Colonic mucosa (tissue), 4 donors: ENCODE measurements at regions not wholly inside any gene's neighbourhood (a gene's known extent, or its start where the extent isn't known, plus 50 kb on each side); places are given as distances from the start of the nearest gene placed in this dataset.
A peak's percentile ranks its signal among the peaks of the same experiment; 100 is the strongest.

ENCODE experiments used
- DNase-seq: peaks from one replicate; pipeline ENCODE4 v3.0.0-alpha.2; 2020
- H3K27ac ChIP-seq: fragments of 200-600 bp; one replicate; pipeline ENCODE4 v1.8.0; 2021
- H3K27me3 ChIP-seq: fragments of 200-600 bp; one replicate; pipeline ENCODE4 v1.8.0; 2021
- H3K36me3 ChIP-seq: fragments of 200-600 bp; one replicate; pipeline ENCODE4 v1.8.0; 2021
- H3K4me1 ChIP-seq: fragments of 200-600 bp; one replicate; pipeline ENCODE4 v1.8.0; 2021; ENCODE audit warnings: mild to moderate bottlenecking
- H3K4me3 ChIP-seq: fragments of 200-600 bp; one replicate; pipeline ENCODE4 v1.8.0; 2021
- H3K9ac ChIP-seq, 2 donors: one replicate each; pipeline ENCODE4 v1.7.0; 2013; ENCODE audit warnings: control low read depth in 2 of 2, low read depth in 2 of 2, low read length in 2 of 2
- H3K9me3 ChIP-seq: fragments of 200-600 bp; one replicate; pipeline ENCODE4 v1.8.0; 2021
- intact Hi-C: fragments of 100-400 bp; cut with DNase I; formaldehyde crosslinking; loops from one replicate; pipeline ENCODE4 v1.14.1; 2022
- TF ChIP-seq, protein P1 (sequence below): fragments of 200-600 bp; IDR thresholded peaks from one replicate; pipeline ENCODE4 v1.8.0; 2022; ENCODE audit warnings: antibody characterized with exemption, mild to moderate bottlenecking
- donor health status: healthy.
- donor health status: DM: no; HTN: no; CAD: no.
- donor health status: DM: no; HTN: no; CAD: no.

DNA sequence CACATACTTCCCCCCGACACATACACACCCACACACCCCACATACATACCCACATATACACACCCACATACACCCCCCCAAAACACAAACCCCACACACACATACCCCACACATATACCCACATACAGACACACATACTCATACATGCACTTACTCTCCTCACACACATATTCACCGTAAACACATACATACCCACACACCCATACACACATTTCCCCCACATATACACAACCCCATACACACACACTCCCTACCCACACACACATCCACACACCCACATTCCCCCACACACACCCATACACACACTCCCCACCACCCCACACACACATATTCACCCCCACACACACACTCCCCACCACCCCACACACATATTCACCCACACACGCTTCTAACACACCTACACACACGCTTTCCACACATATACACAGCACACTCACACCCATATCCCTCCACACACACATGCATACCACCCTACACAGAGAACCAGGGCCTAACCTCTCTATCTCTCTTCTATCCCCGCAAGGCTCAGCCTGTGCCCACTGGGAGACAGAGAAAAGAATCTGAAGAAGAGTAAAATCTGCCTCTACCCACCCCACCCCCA is 182.4 kb upstream of the ETAA1 start:
- H3K4me3 ChIP-seq: no peak overlapping the region
- TF ChIP-seq, protein P1, sequence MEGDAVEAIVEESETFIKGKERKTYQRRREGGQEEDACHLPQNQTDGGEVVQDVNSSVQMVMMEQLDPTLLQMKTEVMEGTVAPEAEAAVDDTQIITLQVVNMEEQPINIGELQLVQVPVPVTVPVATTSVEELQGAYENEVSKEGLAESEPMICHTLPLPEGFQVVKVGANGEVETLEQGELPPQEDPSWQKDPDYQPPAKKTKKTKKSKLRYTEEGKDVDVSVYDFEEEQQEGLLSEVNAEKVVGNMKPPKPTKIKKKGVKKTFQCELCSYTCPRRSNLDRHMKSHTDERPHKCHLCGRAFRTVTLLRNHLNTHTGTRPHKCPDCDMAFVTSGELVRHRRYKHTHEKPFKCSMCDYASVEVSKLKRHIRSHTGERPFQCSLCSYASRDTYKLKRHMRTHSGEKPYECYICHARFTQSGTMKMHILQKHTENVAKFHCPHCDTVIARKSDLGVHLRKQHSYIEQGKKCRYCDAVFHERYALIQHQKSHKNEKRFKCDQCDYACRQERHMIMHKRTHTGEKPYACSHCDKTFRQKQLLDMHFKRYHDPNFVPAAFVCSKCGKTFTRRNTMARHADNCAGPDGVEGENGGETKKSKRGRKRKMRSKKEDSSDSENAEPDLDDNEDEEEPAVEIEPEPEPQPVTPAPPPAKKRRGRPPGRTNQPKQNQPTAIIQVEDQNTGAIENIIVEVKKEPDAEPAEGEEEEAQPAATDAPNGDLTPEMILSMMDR: no peak
- no peaks in the 10 kb centered on the region for H3K36me3 ChIP-seq
- H3K4me1 ChIP-seq: no peaks in the 10 kb centered on the region
- H3K27ac ChIP-seq: no peak overlapping the region
- no peak for DNase-seq
- no peaks in the 10 kb centered on the region for H3K27me3 ChIP-seq
- no peaks in the 10 kb centered on the region for H3K9me3 ChIP-seq
- no peak overlapping the region for H3K9ac ChIP-seq
- intact Hi-C loops: loop anchor here (5.0 kb wide), 1 partner anchor 627 kb away; no protein-coding TSS in a partner anchor

DNA sequence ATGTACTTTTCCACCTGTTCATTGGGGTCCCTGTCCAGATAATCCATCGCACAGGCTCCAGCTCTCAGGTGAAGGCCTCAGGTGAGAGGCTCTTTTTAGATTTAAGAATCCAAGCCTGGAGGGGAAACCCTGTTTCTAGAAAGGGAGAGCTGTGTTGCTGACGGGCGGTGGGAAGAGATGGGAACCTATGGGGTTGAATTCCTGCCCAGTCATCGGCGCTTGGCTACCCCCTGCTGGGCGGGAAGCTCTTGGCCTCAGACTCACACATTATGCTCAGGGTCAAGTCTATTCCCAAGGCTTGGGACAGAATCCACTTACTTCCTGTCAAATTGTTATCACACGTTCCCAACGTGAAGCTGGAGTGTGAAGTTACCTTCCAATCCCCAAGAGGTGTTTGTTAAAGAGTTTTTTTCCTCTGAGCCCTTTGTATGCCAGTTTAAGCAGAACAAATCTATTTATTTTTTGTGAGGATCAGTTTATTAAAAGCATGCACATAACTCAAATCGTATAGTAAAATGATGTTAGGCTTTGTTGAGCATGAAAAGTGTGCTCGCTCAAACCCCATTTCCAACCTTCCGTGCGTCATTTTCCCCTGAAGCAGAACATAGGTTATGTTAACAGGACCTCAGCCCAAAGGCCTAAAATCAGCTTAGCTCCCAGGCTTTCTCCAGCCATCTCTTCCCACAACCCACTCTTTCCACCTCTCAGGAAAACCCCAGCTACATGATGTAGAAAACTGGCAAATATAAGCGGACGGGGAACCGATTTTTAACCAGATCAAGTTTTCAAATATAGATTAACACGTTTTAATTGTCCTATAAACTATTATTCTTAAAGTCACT is 181.7 kb upstream of the ETAA1 start:
- no peaks in the 10 kb centered on the region for H3K36me3 ChIP-seq
- TF ChIP-seq, protein P1: peak; percentile 23
- peak; percentile 60 for DNase-seq
- H3K9me3 ChIP-seq: no peaks in the 10 kb centered on the region
- no peaks in the 10 kb centered on the region for H3K27me3 ChIP-seq
- no peak overlapping the region for H3K9ac ChIP-seq
- H3K27ac ChIP-seq: no peak overlapping the region
- intact Hi-C loops: loop anchor here (5.0 kb wide), 1 partner anchor 628 kb away; no protein-coding TSS in a partner anchor
- H3K4me3 ChIP-seq: no peak overlapping the region
- no peaks in the 10 kb centered on the region for H3K4me1 ChIP-seq

DNA sequence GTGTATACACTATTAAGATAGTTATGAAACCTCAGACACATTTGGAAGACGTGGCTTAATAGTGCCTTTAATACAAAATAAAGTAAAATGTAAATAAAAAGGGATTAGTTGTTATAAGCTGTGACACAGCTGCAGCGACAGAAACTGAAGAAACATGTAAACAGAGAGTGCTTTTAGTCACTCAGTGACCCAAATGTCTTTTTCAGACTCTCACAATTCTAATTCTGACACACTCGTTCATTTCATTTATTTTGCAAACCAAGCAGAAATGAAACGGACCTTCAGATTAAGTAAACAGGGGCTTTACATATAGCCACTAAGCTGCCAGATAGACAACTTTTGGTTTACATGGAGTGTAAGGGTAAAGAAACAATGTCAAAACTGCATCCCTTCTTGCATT is 181.0 kb upstream of the ETAA1 start:
- no peaks in the 10 kb centered on the region for H3K27me3 ChIP-seq
- no peak overlapping the region for H3K27ac ChIP-seq
- DNase-seq: no peak
- no peak overlapping the region for H3K9ac ChIP-seq
- H3K4me3 ChIP-seq: no peak overlapping the region
- no peaks in the 10 kb centered on the region for H3K36me3 ChIP-seq
- no peaks in the 10 kb centered on the region for H3K4me1 ChIP-seq
- TF ChIP-seq, protein P1: no peak
- no peaks in the 10 kb centered on the region for H3K9me3 ChIP-seq
- intact Hi-C loops: loop anchor here (5.0 kb wide), 1 partner anchor 629 kb away; no protein-coding TSS in a partner anchor

DNA sequence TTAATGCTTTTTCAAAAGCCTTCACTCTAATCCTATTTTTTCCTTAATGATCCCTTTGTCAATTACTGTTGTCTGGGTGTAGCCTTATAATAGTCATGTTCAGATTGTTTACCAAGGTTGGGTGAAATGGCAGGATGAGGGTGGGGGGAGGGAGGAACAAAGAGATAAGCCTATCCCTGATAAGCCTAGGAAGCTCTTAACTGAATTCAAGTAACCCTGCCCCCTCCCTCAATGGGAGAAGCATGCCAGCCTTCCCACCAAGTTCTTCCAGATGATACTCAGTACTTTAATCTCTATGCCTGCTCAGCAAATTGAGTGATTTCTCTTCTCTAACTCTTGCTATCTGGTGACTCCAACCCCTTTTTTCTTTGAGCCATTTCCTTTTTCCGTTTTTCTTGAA is 180.3 kb upstream of the ETAA1 start:
- H3K27ac ChIP-seq: no peak overlapping the region

DNA sequence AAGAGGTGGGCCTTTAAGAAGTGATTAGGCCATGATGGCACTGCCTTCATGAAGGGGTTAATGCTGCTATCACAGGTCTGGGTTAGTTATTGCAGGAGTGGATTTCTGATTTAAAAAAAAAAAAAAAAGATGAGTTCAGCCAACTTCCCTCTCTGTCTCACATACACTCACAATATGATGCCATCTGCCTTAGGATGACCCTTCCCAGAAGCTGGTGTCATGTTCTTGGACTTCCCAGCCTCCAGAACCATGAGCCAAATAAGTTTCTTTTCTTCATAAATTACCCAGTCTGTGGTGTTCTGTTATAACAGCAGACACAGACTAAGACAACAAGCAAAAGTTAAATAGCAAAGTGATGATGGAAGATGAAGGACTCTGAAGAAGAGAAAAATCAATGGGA is 179.7 kb upstream of the ETAA1 start:
- no peaks in the 10 kb centered on the region for H3K27me3 ChIP-seq
- H3K9ac ChIP-seq: no peak overlapping the region
- intact Hi-C loops: loop anchor here (5.0 kb wide), 1 partner anchor 630 kb away; no protein-coding TSS in a partner anchor
- no peaks in the 10 kb centered on the region for H3K4me1 ChIP-seq
- TF ChIP-seq, protein P1: no peak
- H3K4me3 ChIP-seq: no peak overlapping the region
- no peaks in the 10 kb centered on the region for H3K9me3 ChIP-seq
- H3K36me3 ChIP-seq: no peaks in the 10 kb centered on the region
- no peak overlapping the region for H3K27ac ChIP-seq
- DNase-seq: no peak

More for the DNA sequence above, 180.3 kb upstream of the ETAA1 start:
- H3K9me3 ChIP-seq: no peaks in the 10 kb centered on the region
- H3K4me3 ChIP-seq: no peak overlapping the region
- TF ChIP-seq, protein P1: no peak
- intact Hi-C loops: loop anchor here (5.0 kb wide), 1 partner anchor 630 kb away; no protein-coding TSS in a partner anchor
- no peaks in the 10 kb centered on the region for H3K36me3 ChIP-seq
- no peak for DNase-seq
- no peak overlapping the region for H3K9ac ChIP-seq
- H3K27me3 ChIP-seq: no peaks in the 10 kb centered on the region
- no peaks in the 10 kb centered on the region for H3K4me1 ChIP-seq
